Activated naive CD4-positive, alpha-beta T cell treated with anti-CD3 and anti-CD28 coated beads for 36 hours (primary cell): ENCODE measurements at regions not wholly inside any gene's neighbourhood (a gene's known extent, or its start where the extent isn't known, plus 50 kb on each side); places are given as distances from the start of the nearest gene placed in this dataset.

Experiments
- CTCF ChIA-PET: fragments of 350-600 bp; sonication (Branson Sonifier 250); formaldehyde crosslinking; loops from one replicate; lab custom pipeline; 2021; ENCODE audit warnings: antibody characterized with exemption; lab: Charles Lee
- DNase-seq: peaks from one replicate; pipeline ENCODE4 v3.0.0-alpha.2; 2020
- H3K27ac Mint-ChIP-seq: one replicate; pipeline ENCODE4 v1.8.0; 2021; ENCODE audit warnings: mild to moderate bottlenecking, mixed read lengths
- H3K27me3 Mint-ChIP-seq: one replicate; pipeline ENCODE4 v1.8.0; 2021; ENCODE audit warnings: low read depth, mixed read lengths
- H3K36me3 Mint-ChIP-seq: one replicate; pipeline ENCODE4 v1.8.0; 2021; ENCODE audit warnings: low read depth, mixed read lengths
- H3K4me1 Mint-ChIP-seq: one replicate; pipeline ENCODE4 v1.8.0; 2021; ENCODE audit warnings: low read depth, mixed read lengths
- H3K4me3 Mint-ChIP-seq: one replicate; pipeline ENCODE4 v1.8.0; 2021; ENCODE audit warnings: mild to moderate bottlenecking, moderate library complexity, mixed read lengths
- H3K9me3 Mint-ChIP-seq: one replicate; pipeline ENCODE4 v1.8.0; 2021; ENCODE audit warnings: mixed read lengths
- intact Hi-C: fragments of 100-400 bp; cut with micrococcal nuclease; formaldehyde crosslinking; loops from one replicate; pipeline ENCODE4 v1.15.1; 2023

DNA sequence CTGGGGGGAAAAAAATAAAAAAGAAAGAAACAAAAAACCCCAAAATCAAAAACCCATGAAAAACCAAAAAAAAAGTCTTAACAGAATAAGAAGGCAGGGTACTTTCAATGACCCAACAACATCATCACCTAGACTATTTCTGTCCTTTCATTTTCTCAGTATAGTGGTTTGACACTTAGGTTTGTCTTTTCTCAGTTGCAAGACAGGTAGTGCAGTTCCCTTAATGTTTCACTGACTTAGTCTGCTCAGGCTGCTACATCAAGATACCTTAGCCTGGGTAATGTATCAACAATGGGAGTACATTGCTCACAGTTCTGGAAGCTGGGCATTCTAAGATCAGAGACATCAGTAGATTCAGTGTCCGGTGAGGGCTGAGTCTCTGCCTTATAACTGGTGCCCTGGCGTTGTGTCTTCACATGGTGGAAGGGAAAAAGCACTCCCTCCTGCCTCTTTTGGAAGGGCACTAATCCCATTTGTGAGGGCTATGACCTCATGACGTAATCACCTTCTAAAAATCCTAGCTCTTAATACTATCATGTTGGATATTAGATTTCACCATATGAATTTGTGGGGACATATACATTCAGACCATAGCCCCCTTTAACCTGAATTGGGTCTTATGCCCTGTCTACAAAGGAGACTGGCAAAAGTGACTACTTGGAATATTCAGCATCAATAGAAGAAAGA lies 362.3 kb upstream of the RBFOX1 start:
- no peak overlapping the region for H3K27ac Mint-ChIP-seq
- H3K4me3 Mint-ChIP-seq, result no peak overlapping the region
- intact Hi-C loops, result no loop called here
- H3K36me3 Mint-ChIP-seq, result no peaks in the 10 kb centered on the region
- H3K27me3 Mint-ChIP-seq, result no peaks in the 10 kb centered on the region
- CTCF ChIA-PET, result no interaction called here
- peaks cover 11% of the 10 kb centered on the region for H3K9me3 Mint-ChIP-seq
- H3K4me1 Mint-ChIP-seq, result no peaks in the 10 kb centered on the region
- no peak for DNase-seq

DNA sequence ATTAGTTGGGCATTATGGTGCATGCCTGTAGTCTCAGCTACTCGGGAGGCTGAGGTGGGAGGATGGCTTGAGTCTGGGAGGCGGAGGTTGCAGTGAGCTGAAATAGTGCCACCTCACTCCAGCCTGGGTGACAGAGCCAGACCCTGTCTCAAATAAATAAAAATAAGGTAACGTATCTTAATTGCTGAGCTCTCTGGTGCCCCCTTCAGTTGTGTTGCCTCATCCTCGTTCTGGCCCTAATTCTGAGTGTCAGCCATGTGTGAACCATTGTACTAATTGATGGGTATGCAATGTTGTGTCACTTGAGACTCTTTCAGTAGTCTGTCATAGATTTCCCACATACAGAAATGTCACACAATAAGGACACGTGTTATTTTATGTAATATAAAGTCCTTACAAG lies 363.1 kb upstream of the RBFOX1 start:
- CTCF ChIA-PET, result no interaction called here
- no peaks in the 10 kb centered on the region for H3K27me3 Mint-ChIP-seq
- H3K4me1 Mint-ChIP-seq, result no peaks in the 10 kb centered on the region

DNA sequence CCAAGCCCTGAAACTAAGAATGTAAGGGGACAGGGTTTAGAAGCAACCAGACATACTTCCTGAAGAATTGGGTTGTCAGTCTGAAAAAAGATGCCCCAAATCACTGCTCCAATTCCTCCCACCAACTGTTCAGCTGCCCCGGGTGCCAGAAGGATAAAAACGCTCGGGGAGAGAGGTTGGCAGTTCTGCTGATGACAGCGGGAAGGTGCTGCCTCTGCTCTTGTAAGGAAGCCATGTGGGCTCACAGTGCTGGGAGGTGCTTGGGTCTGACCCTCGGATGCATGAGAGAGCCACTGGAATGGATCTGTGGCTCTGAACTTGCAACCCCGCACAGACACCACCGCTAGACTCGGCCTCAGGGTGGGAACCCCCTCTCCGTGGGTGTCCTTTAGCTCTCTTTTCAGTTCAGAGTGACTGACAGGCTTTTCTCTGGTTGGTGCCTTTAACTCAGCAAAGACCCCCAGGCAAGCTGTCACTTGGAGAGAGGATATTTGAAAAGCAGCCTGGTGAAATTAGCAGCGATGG lies 364.8 kb upstream of the RBFOX1 start:
- DNase-seq, result no peak
- H3K27ac Mint-ChIP-seq, result no peak overlapping the region
- CTCF ChIA-PET, result no interaction called here
- no peaks in the 10 kb centered on the region for H3K36me3 Mint-ChIP-seq
- H3K27me3 Mint-ChIP-seq, result no peaks in the 10 kb centered on the region
- intact Hi-C loops, result no loop called here
- no peaks in the 10 kb centered on the region for H3K4me1 Mint-ChIP-seq
- no peak overlapping the region for H3K4me3 Mint-ChIP-seq
- H3K9me3 Mint-ChIP-seq, result peaks cover 12% of the 10 kb centered on the region

More for the DNA sequence above, 363.1 kb upstream of the RBFOX1 start:
- no peak overlapping the region for H3K27ac Mint-ChIP-seq
- no peak overlapping the region for H3K4me3 Mint-ChIP-seq
- H3K9me3 Mint-ChIP-seq, result peaks cover 11% of the 10 kb centered on the region
- DNase-seq, result no peak
- intact Hi-C loops, result no loop called here
- no peaks in the 10 kb centered on the region for H3K36me3 Mint-ChIP-seq

DNA sequence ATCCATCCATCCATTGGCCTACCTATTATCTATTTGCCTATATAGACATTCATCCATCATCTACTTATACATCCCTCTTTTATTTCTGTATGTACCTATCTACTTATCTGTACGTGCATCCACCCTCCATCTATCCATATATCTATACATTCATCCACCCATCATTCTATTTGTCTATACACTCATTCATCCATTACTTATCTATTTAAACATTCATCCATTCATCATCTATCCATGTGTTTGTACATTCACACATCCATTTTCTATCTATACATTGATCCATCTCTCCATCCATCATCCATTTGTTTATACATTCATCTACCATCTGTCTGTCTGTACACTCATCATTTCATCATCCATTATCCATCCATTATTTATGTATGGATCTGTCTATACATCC lies 365.7 kb upstream of the RBFOX1 start:
- Mint-ChIP-seq H3K4me1 (no peaks in the 10 kb centered on the region), H3K9me3 (peaks cover 12% of the 10 kb centered on the region), H3K27me3 (no peaks in the 10 kb centered on the region), H3K36me3 (no peaks in the 10 kb centered on the region), H3K4me3 (no peak overlapping the region), H3K27ac (no peak overlapping the region)
- intact Hi-C loops, result no loop called here
- no peak for DNase-seq
- CTCF ChIA-PET, result no interaction called here

DNA sequence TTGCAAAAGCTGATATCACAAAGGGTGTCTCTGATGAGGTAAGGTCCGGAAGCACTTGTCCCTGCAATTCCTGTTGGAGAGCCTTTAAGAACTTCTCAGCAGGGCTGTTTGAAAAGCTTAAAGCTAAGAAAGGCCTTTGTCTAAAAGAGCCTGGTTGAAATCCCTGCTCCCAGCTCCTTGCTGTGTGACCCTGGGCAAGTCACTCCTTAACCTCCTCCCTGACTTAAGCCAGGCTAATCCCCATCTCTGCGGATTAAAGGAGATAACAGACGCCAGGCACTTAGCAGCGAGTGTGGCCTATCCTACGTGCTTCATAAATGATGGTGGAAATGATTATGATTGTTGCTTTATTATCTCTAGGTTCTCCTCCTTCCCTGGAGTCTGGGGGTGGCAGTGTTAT lies 368.0 kb upstream of the RBFOX1 start:
- Mint-ChIP-seq H3K4me3 (no peak overlapping the region), H3K4me1 (no peaks in the 10 kb centered on the region), H3K27me3 (no peaks in the 10 kb centered on the region), H3K9me3 (peaks cover 8% of the 10 kb centered on the region), H3K27ac (no peak overlapping the region), H3K36me3 (no peaks in the 10 kb centered on the region)
- intact Hi-C loops, result no loop called here
- CTCF ChIA-PET, result no interaction called here
- no peak for DNase-seq

DNA sequence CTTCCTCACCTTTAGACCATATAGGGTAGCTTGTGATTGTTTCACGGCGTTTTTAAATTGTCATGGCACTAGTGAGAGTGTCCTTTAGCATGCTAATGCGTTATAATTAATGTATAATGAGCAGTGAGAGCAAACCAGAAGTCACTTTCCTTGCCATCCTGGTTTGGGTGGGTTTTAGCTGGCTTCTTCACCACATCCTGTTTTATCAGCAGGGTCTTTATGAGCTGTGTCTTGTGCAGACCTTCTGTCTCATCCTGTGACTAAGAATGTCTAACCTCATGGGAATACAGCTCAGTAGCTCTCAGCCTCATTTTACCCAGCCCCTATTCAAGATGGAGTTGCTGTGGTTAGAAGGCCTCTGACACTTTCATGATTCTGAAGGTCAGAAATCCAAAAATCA lies 370.9 kb upstream of the RBFOX1 start:
- intact Hi-C loops, result no loop called here
- Mint-ChIP-seq H3K9me3 (peaks cover 5% of the 10 kb centered on the region), H3K4me3 (no peak overlapping the region), H3K4me1 (no peaks in the 10 kb centered on the region), H3K36me3 (no peaks in the 10 kb centered on the region), H3K27ac (no peak overlapping the region), H3K27me3 (no peaks in the 10 kb centered on the region)
- no peak for DNase-seq
- CTCF ChIA-PET, result no interaction called here

DNA sequence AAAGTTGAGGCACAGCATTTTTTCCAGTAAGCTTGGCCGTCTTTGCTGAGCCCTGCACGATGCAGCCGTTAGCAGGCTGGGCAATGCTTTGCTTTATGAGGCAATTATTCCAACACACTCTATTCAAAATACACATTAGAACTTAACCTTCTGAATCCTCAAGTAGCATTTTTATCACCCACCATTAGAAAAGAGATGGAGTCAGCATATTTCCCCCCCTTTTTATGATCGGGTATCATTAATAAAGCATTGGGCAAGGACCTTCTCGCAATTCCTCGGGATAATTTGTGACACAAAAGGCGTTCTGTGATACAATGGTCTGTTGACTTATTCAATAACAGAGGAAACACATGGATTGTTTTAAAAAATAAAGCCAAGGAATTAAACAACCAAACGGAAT lies 374.5 kb upstream of the RBFOX1 start:
- Mint-ChIP-seq H3K4me3 (no peak overlapping the region), H3K27ac (no peak overlapping the region), H3K4me1 (no peaks in the 10 kb centered on the region), H3K9me3 (peaks cover 2% of the 10 kb centered on the region), H3K36me3 (no peaks in the 10 kb centered on the region), H3K27me3 (no peaks in the 10 kb centered on the region)
- no peak for DNase-seq
- intact Hi-C loops, result no loop called here
- CTCF ChIA-PET, result no interaction called here

DNA sequence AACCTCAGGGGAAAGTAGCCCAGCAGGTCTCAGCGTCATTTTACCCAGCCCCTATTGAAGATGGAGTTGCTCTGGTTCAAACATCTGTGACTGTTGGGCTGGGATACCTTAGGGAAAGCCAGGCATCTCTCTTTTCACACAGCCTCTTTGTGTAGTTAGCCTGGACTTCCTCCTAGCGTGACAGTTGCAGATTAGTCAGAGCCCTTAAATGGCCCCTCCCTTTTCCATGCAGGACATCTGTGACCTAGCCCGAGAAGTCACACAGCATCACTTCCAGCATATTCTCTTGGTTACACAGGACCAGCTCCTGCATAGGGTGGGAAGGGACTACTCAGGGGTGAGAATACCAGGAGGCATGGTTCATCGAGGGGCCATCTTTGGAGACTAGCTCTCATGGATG lies 375.0 kb upstream of the RBFOX1 start:
- Mint-ChIP-seq H3K9me3 (peaks cover 2% of the 10 kb centered on the region), H3K36me3 (no peaks in the 10 kb centered on the region)

DNA sequence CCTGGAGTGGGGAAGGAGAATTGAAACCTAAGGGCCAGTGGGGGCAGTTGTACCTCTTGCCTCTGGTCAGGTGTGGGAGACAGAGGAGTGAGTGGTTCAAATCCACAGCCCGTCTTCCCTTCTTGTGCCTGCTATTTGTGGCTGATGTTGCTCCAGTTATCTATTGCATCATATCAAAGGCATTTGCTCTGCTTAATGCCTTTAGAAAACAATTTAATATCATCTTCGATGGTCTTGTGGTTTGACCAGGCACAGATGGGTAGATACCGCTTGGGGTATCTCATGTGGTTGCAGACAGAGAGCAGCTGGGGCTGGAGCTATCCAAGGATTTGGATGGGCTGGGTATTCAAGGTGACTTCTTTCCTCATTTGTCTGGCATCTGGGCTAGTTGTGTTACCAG lies 376.1 kb upstream of the RBFOX1 start:
- intact Hi-C loops, result no loop called here
- DNase-seq, result no peak
- no peak overlapping the region for H3K27ac Mint-ChIP-seq
- H3K9me3 Mint-ChIP-seq, result peaks cover 2% of the 10 kb centered on the region
- no peak overlapping the region for H3K4me3 Mint-ChIP-seq
- H3K27me3 Mint-ChIP-seq, result no peaks in the 10 kb centered on the region
- no peaks in the 10 kb centered on the region for H3K36me3 Mint-ChIP-seq
- CTCF ChIA-PET, result no interaction called here
- no peaks in the 10 kb centered on the region for H3K4me1 Mint-ChIP-seq

More for the DNA sequence above, 375.0 kb upstream of the RBFOX1 start:
- intact Hi-C loops, result no loop called here
- CTCF ChIA-PET, result no interaction called here
- Mint-ChIP-seq H3K4me1 (no peaks in the 10 kb centered on the region), H3K4me3 (no peak overlapping the region), H3K27me3 (no peaks in the 10 kb centered on the region), H3K27ac (no peak overlapping the region)
- DNase-seq, result no peak

DNA sequence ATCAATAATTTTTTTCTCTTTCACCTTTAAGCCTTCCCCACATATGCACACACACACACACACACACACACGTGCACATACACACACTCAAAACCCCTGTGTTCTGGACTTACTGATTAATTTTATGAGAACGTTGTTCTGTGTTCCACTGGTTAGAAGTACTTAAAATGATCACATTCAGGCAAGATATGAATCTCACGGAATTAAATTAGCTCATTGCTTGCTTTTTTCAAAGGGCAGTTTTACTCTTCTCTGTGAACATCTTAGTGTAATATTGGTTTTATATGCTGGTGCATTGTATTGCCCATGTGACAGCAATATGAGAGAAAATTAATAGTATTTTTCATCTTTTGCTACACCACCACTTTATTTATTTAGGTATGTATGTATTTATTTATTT lies 377.3 kb upstream of the RBFOX1 start:
- Mint-ChIP-seq H3K27ac (no peak overlapping the region), H3K4me1 (no peaks in the 10 kb centered on the region), H3K4me3 (no peak overlapping the region), H3K27me3 (no peaks in the 10 kb centered on the region), H3K9me3 (peaks cover 2% of the 10 kb centered on the region), H3K36me3 (no peaks in the 10 kb centered on the region)
- intact Hi-C loops, result no loop called here
- no peak for DNase-seq
- CTCF ChIA-PET, result no interaction called here

DNA sequence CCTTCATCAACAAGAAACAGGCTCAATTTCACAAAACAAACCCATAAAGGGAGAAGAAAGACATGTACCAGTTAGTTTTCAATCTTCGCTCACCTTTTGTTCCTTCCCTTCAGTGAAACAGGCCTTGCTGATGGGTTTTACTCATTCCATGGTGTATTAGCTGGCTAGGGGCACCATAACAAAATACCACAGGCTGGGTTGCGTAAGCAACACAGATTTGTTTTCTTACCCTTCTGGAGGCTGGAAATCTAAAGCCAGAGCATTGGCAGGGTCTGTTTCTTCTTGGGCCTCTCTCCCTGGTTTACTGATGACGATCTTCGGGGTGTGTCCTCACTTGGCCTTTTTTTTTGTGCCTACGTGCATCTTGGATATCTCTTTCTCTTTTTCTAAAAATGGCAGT lies 383.4 kb upstream of the RBFOX1 start:
- intact Hi-C loops, result no loop called here
- H3K27me3 Mint-ChIP-seq, result no peaks in the 10 kb centered on the region
- H3K36me3 Mint-ChIP-seq, result no peaks in the 10 kb centered on the region
- no peak overlapping the region for H3K27ac Mint-ChIP-seq
- no peaks in the 10 kb centered on the region for H3K4me1 Mint-ChIP-seq
- CTCF ChIA-PET, result no interaction called here
- H3K4me3 Mint-ChIP-seq, result no peak overlapping the region
- DNase-seq, result no peak
- peaks cover 7% of the 10 kb centered on the region for H3K9me3 Mint-ChIP-seq

DNA sequence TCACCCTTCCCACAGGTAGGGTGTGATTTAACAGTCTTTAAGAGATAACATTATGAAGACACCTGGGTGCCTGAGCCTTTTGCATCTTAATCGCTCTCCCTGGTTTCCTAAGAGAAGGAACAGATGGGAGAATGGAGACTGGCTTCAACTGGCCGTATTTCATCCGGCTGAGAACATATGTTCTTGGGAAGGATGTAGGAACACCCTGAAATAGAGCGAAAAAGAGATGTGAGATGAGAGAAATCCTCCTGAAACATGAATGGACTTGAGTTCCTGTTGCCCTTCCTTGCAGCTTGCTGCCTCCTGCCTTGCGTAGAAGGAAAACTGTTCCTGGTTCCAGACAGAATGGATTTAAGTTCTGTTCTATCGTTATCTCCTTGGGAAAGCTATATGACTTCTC lies 385.4 kb upstream of the RBFOX1 start:
- Mint-ChIP-seq H3K27ac (no peak overlapping the region), H3K36me3 (no peaks in the 10 kb centered on the region), H3K4me3 (no peak overlapping the region), H3K27me3 (no peaks in the 10 kb centered on the region), H3K4me1 (no peaks in the 10 kb centered on the region), H3K9me3 (peaks cover 7% of the 10 kb centered on the region)
- CTCF ChIA-PET, result no interaction called here
- intact Hi-C loops, result no loop called here
- no peak for DNase-seq

DNA sequence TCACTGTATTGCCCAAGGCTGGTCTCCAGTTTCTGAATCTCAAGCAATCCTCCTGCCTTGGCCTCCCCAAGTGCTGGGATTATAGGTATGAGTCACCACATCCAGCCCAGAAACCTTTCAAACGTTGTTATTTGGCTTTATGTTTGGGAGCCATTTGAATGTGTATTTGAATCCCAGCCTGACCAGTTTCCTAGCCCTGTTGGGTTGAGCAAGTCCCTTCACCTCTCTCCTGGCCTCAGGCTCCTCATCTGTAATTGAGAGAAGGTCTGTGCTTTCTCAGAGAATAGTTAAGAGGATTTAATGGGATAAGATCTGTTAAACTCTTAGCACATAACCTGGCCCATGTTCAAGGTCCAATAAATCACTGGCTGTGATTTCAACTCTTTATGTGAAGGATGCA lies 385.8 kb upstream of the RBFOX1 start:
- Mint-ChIP-seq H3K9me3 (peaks cover 7% of the 10 kb centered on the region), H3K36me3 (no peaks in the 10 kb centered on the region), H3K4me3 (no peak overlapping the region), H3K27me3 (no peaks in the 10 kb centered on the region), H3K4me1 (no peaks in the 10 kb centered on the region), H3K27ac (no peak overlapping the region)
- CTCF ChIA-PET, result no interaction called here
- no peak for DNase-seq
- intact Hi-C loops, result no loop called here
